HG03039 (cell line): ENCODE measurements at regions not wholly inside any gene's neighbourhood (a gene's known extent, or its start where the extent isn't known, plus 50 kb on each side); places are given as distances from the start of the nearest gene placed in this dataset.
"Not testable (repeated sequence)": the region's sequence is repeated elsewhere in the genome, so short reads cannot be mapped to it uniquely, and the experiment has no call there.

Experiments
- ATAC-seq: cut with Tn5 transposase; IDR thresholded peaks from one replicate; pipeline ENCODE4 v1.9.1; 2021; ENCODE audit warnings: mild to moderate bottlenecking, moderate library complexity; ENCODE audit not compliant: unreplicated experiment

DNA sequence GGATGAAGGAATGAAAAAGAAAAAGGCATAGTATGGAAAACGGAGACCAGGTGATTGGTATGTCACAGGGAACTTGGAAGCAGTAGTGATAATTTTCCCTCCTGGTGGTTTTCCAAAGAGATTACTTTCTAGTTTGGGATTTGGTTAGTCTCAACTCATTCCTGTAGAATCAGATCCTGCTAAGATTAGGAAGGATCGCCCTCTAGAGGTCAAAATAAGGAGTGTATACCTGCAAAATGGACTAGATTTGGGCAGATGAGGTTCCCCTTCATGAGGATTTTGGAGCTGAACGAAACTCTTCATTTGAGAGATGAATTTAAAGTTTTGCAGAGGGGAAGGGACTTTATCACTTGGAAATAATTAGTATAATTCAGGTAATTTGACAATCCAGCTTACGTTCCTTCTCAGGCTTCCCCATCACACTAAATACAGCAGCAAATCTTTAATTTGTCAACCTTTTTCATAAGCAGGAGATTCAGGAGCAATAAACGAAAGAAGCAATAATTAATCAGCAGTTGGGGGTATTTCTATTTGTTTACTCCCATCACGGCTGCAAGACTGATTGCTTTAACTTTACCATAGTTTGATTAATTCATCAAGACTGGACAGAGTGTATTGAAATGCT lies 65.2 kb downstream of the CCDC195 start:
- no peak for ATAC-seq

DNA sequence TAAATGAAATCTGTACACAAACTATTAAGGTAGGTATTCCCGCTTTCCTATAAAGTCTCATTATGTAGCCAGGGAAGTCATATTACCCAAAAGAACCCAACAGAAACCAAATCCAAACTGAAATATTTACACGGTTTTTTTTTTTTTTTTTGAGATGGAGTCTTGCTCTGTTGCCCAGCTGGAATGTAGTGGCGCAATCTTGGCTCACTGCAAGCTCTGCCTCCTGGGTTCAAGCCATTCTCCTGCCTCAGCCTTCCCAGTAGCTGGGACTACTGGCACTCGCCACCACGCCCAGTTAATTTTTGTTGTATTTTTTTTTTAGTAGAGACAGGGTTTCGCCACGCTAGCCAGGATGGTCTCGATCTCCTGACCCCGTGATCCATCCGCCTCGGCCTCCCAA lies 62.5 kb upstream of the CUL3 start:
- ATAC-seq: not testable (repeated sequence)

DNA sequence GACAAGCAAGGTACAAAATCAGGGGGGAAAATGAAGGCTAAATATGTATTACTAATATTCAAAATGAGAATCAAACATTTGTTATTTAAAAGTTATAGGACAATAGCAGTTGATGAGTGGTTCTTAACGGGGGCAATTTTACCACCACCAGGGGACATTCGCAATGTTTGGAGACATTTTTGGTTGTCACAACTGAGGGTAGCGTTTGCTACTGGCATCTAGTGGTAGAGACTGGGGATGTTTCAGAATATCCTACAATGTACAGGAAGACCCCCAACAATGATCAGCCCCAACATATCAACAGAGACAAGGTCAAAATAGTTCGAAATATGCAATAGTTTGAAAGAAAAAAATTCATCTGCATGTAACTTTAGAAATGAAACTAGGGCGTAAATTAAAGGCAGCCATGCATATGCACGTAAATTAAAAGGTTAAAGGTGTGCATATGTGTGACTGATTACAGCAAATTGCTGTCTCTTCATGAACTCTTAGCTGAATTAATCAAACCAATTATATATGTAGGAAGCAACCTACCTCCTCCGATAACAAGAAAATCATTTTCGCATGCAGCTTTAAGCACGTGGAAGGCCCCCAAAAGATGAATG lies 61.2 kb upstream of the CUL3 start:
- no peak for ATAC-seq

DNA sequence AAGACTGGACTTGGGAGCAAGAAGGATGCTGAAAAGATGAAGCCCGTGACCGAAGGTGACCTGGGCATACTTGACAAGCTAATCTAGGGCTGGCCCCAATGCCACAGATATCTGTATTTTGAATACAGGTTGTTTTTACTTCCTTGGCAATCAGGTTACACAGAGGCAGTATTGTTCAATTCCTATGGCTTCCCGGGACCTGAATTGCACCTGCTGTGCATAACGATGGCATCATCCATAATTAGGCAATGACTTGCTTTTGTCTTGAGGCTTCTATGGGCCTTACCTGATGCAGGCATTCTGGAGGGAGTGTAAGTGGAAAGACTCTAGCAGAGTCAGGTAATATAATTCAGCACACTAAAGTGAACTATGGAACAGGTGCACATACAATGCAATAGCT lies 60.6 kb upstream of the CUL3 start:
- no peak for ATAC-seq

DNA sequence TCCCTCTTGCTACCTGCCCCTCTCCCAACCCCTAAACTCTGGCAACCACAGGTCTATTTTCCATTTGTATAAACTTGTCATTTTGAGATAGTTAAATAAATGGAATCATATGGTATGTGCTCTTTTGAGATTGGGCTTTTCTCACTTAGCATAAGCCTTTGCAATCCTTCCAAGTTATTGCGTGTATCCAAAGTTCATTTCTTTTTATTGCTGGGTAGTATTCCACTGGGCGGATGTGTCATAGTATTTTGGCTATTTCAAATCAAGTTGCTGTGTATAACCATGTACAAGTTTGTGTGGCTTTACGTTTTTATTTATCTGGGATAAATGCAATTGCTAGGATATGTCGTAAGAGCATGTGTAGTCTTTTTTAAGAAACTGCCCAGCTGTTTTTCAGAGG lies 55.5 kb upstream of the CUL3 start:
- ATAC-seq: no peak

DNA sequence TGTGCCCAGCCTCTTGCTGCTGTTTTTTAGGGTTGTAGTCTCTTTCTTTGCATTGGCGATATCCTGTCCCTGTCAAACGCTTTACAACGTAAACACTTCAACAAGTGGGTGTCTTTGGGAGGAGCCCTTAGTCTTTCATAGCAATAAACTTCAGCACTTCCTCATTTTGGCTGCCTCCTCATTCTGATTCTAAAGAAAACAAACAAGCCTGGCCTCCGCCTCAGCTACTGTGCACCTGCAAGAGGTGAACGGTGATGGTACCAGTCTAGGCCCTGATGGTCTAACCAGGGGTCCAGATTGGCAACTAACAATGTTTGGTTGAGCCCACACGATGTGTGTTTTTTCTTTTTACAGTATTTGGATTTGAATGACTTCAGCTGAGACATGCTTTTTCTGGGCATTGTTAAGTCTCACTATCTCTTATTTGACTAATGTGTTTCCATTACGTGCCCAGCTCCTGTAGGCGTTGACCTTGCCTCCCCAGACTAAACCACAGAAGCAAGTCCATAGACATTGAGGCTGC lies 53.2 kb upstream of the CUL3 start:
- ATAC-seq: peak; percentile 91
